Neural cell (in vitro differentiated cells): ENCODE measurements at regions not wholly inside any gene's neighbourhood (a gene's known extent, or its start where the extent isn't known, plus 50 kb on each side); places are given as distances from the start of the nearest gene placed in this dataset.
"Not testable (repeated sequence)": the region's sequence is repeated elsewhere in the genome, so short reads cannot be mapped to it uniquely, and the experiment has no call there.

Experiments used
- H2AFZ ChIP-seq: fragments of 200-600, 300-800 bp; sonication (generic), shearing (Covaris generic); 2 replicates; pipeline ENCODE4 v1.6.0; 2014; ENCODE audit warnings: low read depth, mild to moderate bottlenecking, antibody characterized with exemption, low read length, moderate library complexity
- H3F3A ChIP-seq: fragments of 200-600 bp; shearing (Covaris generic); 2 replicates; pipeline ENCODE4 v1.6.1; 2016; ENCODE audit warnings: mild to moderate bottlenecking, moderate library complexity, mixed read lengths, antibody characterized with exemption, low read length; ENCODE audit not compliant: insufficient read depth, poor library complexity, severe bottlenecking
- H3K27ac ChIP-seq: fragments of 200-600, 300-800 bp; sonication (generic), shearing (Covaris generic); 2 replicates; pipeline ENCODE4 v1.5.1; 2014; ENCODE audit warnings: mild to moderate bottlenecking, low read length, moderate library complexity
- H3K27me3 ChIP-seq: fragments of 300-800, 200-600 bp; sonication (generic), shearing (Covaris generic); 2 replicates; pipeline ENCODE4 v1.6.0; 2014; ENCODE audit warnings: mild to moderate bottlenecking, low read depth, low read length, moderate library complexity; ENCODE audit not compliant: insufficient read depth
- H3K36me3 ChIP-seq: fragments of 300-800, 200-600 bp; sonication (generic), shearing (Covaris generic); 2 replicates; pipeline ENCODE4 v1.5.1; 2014; ENCODE audit warnings: mild to moderate bottlenecking, antibody characterized with exemption, low read length, moderate library complexity; ENCODE audit not compliant: insufficient read depth
- H3K4me2 ChIP-seq: fragments of 300-800, 200-600 bp; sonication (generic), shearing (Covaris generic); 2 replicates; pipeline ENCODE4 v1.6.0; 2014; ENCODE audit warnings: mild to moderate bottlenecking, low read length
- H3K4me3 ChIP-seq: fragments of 300-800, 200-600 bp; sonication (generic), shearing (Covaris generic); 2 replicates; pipeline ENCODE4 v1.5.1; 2014; ENCODE audit warnings: mild to moderate bottlenecking, low read length, moderate library complexity
- H3K79me2 ChIP-seq: fragments of 200-600 bp; shearing (Covaris generic); replicated peaks from 2 replicates; pipeline ENCODE4 v1.6.0; 2014; ENCODE audit warnings: mild to moderate bottlenecking, low read length, moderate library complexity; ENCODE audit not compliant: insufficient read depth
- H3K9ac ChIP-seq: fragments of 300-800, 200-600 bp; sonication (generic), shearing (Covaris generic); 2 replicates; pipeline ENCODE4 v1.6.1; 2016; ENCODE audit warnings: mild to moderate bottlenecking, low read length, mixed read lengths
- H3K9me2 ChIP-seq: fragments of 200-600 bp; shearing (Covaris generic); 2 replicates; pipeline ENCODE4 v1.6.1; 2016; ENCODE audit warnings: mild to moderate bottlenecking, low read length, mixed read lengths; ENCODE audit not compliant: insufficient read depth
- H3K9me3 ChIP-seq: fragments of 200-600, 300-800 bp; sonication (generic), shearing (Covaris generic); 2 replicates; pipeline ENCODE4 v1.6.1; 2016; ENCODE audit warnings: mild to moderate bottlenecking, mixed run types, low read length, moderate library complexity, mixed read lengths
- H4K20me1 ChIP-seq: fragments of 200-600 bp; shearing (Covaris generic); 2 replicates; pipeline ENCODE4 v1.6.1; 2016; ENCODE audit warnings: mild to moderate bottlenecking, mixed run types; ENCODE audit not compliant: insufficient read depth
- EP300 ChIP-seq: fragments of 450-650 bp; conservative IDR thresholded peaks from 2 replicates; pipeline ENCODE4 v1.6.1; 2014; ENCODE audit warnings: antibody characterized with exemption, mild to moderate bottlenecking, moderate library complexity; ENCODE audit not compliant: poor library complexity, severe bottlenecking
- EZH2 ChIP-seq: fragments of 200-600, 300-800 bp; shearing (Covaris generic), sonication (generic); IDR thresholded peaks from 2 replicates; pipeline ENCODE4 v1.6.1; 2014; ENCODE audit warnings: antibody characterized with exemption, low read length, borderline replicate concordance, mild to moderate bottlenecking; ENCODE audit not compliant: insufficient read depth, poor library complexity, severe bottlenecking
- RAD21 ChIP-seq: fragments of 450-650 bp; conservative IDR thresholded peaks from 2 replicates; pipeline ENCODE4 v1.6.1; 2014; ENCODE audit warnings: antibody characterized with exemption, mild to moderate bottlenecking, moderate library complexity
- REST ChIP-seq: IDR thresholded peaks from 2 replicates; pipeline ENCODE4 v1.6.1; 2012; ENCODE audit warnings: borderline replicate concordance
- TAF1 ChIP-seq: IDR thresholded peaks from 2 replicates; pipeline ENCODE4 v1.6.1; 2012; ENCODE audit warnings: low read depth
- TF ChIP-seq, protein P1 (sequence below): fragments of 450-650 bp; IDR thresholded peaks from 2 replicates; pipeline ENCODE4 v1.5.1; 2014; ENCODE audit warnings: antibody characterized with exemption, mild to moderate bottlenecking, moderate library complexity; ENCODE audit not compliant: poor library complexity, severe bottlenecking

DNA sequence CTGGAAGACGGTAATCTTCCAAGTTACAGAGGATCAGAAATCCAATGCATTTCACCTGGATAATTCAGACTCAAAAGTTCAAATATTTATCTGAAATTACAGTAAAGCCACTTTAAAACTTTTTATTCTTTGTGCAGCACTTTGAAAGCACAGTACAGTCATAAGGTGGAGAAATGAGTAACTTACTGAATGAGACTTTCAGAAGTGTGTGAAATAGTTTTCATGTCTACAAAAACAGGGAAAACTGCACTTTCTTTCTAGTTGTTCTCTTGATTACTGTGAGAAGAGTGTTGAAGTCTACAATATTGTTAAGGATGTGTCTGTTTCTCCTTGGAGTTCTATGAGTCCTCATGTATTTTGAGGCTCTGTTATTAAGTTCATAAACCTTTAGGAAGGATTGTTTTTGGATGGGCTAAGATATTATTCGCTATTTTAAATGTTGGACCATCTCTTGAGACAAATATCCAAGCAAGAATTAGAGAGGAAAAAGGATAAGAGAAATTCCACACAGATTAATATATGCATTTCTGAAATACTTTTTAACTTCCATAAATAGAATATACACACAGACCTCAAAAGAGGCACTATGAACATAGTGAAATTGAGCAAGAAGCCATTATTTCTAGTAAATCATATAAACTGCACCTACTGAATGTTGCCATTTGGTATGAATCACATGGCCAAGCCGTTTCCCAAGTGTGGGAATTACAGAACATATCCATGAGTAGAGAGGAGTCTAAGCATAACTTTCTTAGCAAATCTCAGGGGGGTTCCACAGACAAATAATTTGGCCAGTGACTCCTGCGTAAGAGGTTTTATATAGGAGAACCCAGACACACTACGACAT is 83.6 kb upstream of the PLEKHM1 start:
- H3K79me2 ChIP-seq, result peaks cover 55% of the 10 kb centered on the region
- H3K4me2 ChIP-seq, result no peak overlapping the region
- H4K20me1 ChIP-seq, result peaks cover 3% of the 10 kb centered on the region

GRCh38 chr17:45575126-45575885 is 84.8 kb upstream of the PLEKHM1 start:
- H3K9me2 ChIP-seq, result no peaks in the 10 kb centered on the region
- peaks cover 3% of the 10 kb centered on the region for H4K20me1 ChIP-seq
- H3K27ac ChIP-seq, result no peak overlapping the region
- H3K4me2 ChIP-seq, result no peak overlapping the region
- H3K27me3 ChIP-seq, result no peaks in the 10 kb centered on the region
- no peak for TF ChIP-seq EZH2
- no peak for TF ChIP-seq EP300
- no peaks in the 10 kb centered on the region for H3K9me3 ChIP-seq
- peaks cover 66% of the 10 kb centered on the region for H3K79me2 ChIP-seq
- H2AFZ ChIP-seq, result no peak overlapping the region
- no peaks in the 10 kb centered on the region for H3F3A ChIP-seq
- H3K4me3 ChIP-seq, result no peak overlapping the region
- H3K9ac ChIP-seq, result no peak overlapping the region
- no peaks in the 10 kb centered on the region for H3K36me3 ChIP-seq

More for the DNA sequence above, 83.6 kb upstream of the PLEKHM1 start:
- H3K27ac ChIP-seq, result no peak overlapping the region
- H3K27me3 ChIP-seq, result no peaks in the 10 kb centered on the region
- no peak overlapping the region for H2AFZ ChIP-seq
- TF ChIP-seq RAD21 (no peak), EP300 (no peak), REST (no peak), TAF1 (no peak)
- TF ChIP-seq, protein P1, sequence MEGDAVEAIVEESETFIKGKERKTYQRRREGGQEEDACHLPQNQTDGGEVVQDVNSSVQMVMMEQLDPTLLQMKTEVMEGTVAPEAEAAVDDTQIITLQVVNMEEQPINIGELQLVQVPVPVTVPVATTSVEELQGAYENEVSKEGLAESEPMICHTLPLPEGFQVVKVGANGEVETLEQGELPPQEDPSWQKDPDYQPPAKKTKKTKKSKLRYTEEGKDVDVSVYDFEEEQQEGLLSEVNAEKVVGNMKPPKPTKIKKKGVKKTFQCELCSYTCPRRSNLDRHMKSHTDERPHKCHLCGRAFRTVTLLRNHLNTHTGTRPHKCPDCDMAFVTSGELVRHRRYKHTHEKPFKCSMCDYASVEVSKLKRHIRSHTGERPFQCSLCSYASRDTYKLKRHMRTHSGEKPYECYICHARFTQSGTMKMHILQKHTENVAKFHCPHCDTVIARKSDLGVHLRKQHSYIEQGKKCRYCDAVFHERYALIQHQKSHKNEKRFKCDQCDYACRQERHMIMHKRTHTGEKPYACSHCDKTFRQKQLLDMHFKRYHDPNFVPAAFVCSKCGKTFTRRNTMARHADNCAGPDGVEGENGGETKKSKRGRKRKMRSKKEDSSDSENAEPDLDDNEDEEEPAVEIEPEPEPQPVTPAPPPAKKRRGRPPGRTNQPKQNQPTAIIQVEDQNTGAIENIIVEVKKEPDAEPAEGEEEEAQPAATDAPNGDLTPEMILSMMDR, result no peak
- no peaks in the 10 kb centered on the region for H3K9me3 ChIP-seq
- H3K4me3 ChIP-seq, result no peak overlapping the region
- no peaks in the 10 kb centered on the region for H3F3A ChIP-seq
- H3K9me2 ChIP-seq, result no peaks in the 10 kb centered on the region
- no peak overlapping the region for H3K9ac ChIP-seq
- no peaks in the 10 kb centered on the region for H3K36me3 ChIP-seq

- H3K79me2 ChIP-seq, result peaks cover 80% of the 10 kb centered on the region
Observed at GRCh38 chr17:45576527-45577307, 86.2 kb upstream of the PLEKHM1 start.

More at GRCh38 chr17:45576527-45577307, 86.2 kb upstream of the PLEKHM1 start:
- H2AFZ ChIP-seq, H3K4me3 ChIP-seq, H3F3A ChIP-seq, H3K9ac ChIP-seq, H3K9me2 ChIP-seq, H3K9me3 ChIP-seq, H3K36me3 ChIP-seq, H3K27ac ChIP-seq, H4K20me1 ChIP-seq, H3K4me2 ChIP-seq, H3K27me3 ChIP-seq: not testable (repeated sequence)
